ENCODE measurements at regions not wholly inside any gene's neighbourhood (a gene's known extent, or its start where the extent isn't known, plus 50 kb on each side); places are given as distances from the start of the nearest gene placed in this dataset.

GRCh38 chr5:54637654-54638053 lies 120.1 kb downstream of the SNX18 start:
- Histone ChIP-seq H3K4me1 (ENCODE audit: insufficient read depth, low read length, poor library complexity, severe bottlenecking) (peaks cover 12% of the 10 kb centered on the region), H3K9me2 (replicated peaks; ENCODE audit: low read depth, low read length) (no peaks in the 10 kb centered on the region), H3K4me2 (ENCODE audit: low read depth, low read length, poor library complexity, severe bottlenecking) (no peak overlapping the region), H3K9me3 (ENCODE audit: insufficient read depth, low read depth, low read length) (no peaks in the 10 kb centered on the region), H3K79me2 (ENCODE audit: insufficient read depth, low read length) (no peaks in the 10 kb centered on the region), H3K27me3 (ENCODE audit: insufficient read depth, low read length, poor library complexity, severe bottlenecking) (no peaks in the 10 kb centered on the region), H3K9ac (ENCODE audit: low read depth, low read length, poor library complexity, severe bottlenecking) (no peak overlapping the region), H3K4me3 (ENCODE audit: low read length, poor library complexity, severe bottlenecking) (no peak overlapping the region), H4K20me1 (ENCODE audit: insufficient read depth, low read length, poor library complexity, severe bottlenecking) (no peaks in the 10 kb centered on the region), H2AFZ (ENCODE audit: low read length) (peak overlapping the region; percentile 47; the same call in 1 of the 2 replicates), H3F3A (ENCODE audit: low read depth) (no peaks in the 10 kb centered on the region), H3K36me3 (ENCODE audit: insufficient read depth, low read length) (no peaks in the 10 kb centered on the region)
- TF ChIP-seq EZH2phosphoT487 (IDR thresholded peaks at IDR 0.05; ENCODE audit: borderline replicate concordance), result no peak

- Histone ChIP-seq H3K4me1 (ENCODE audit: insufficient read depth, low read length, poor library complexity, severe bottlenecking) (peaks cover 12% of the 10 kb centered on the region), H3F3A (ENCODE audit: low read depth) (no peaks in the 10 kb centered on the region), H3K36me3 (ENCODE audit: insufficient read depth, low read length) (no peaks in the 10 kb centered on the region), H3K27me3 (ENCODE audit: insufficient read depth, low read length, poor library complexity, severe bottlenecking) (no peaks in the 10 kb centered on the region), H4K20me1 (ENCODE audit: insufficient read depth, low read length, poor library complexity, severe bottlenecking) (no peaks in the 10 kb centered on the region), H3K9ac (ENCODE audit: low read depth, low read length, poor library complexity, severe bottlenecking) (no peak overlapping the region), H2AFZ (ENCODE audit: low read length) (no peak overlapping the region), H3K79me2 (ENCODE audit: insufficient read depth, low read length) (no peaks in the 10 kb centered on the region), H3K9me2 (replicated peaks; ENCODE audit: low read depth, low read length) (no peaks in the 10 kb centered on the region), H3K4me2 (ENCODE audit: low read depth, low read length, poor library complexity, severe bottlenecking) (no peak overlapping the region), H3K4me3 (ENCODE audit: low read length, poor library complexity, severe bottlenecking) (no peak overlapping the region), H3K9me3 (ENCODE audit: insufficient read depth, low read depth, low read length) (no peaks in the 10 kb centered on the region)
- TF ChIP-seq EZH2phosphoT487 (IDR thresholded peaks at IDR 0.05; ENCODE audit: borderline replicate concordance) (no peak), CTCF (conservative IDR thresholded peaks at IDR 0.05; ENCODE audit: low read length) (no peak)
Measured at GRCh38 chr5:54634089-54634488, 116.5 kb downstream of the SNX18 start.

GRCh38 chr5:54632131-54632701 lies 114.7 kb downstream of the SNX18 start:
- H2AFZ ChIP-seq (ENCODE audit: low read length), result no peak overlapping the region
- H3K9ac ChIP-seq (ENCODE audit: low read depth, low read length, poor library complexity, severe bottlenecking), result no peak overlapping the region
- H3K27me3 ChIP-seq (ENCODE audit: insufficient read depth, low read length, poor library complexity, severe bottlenecking), result no peaks in the 10 kb centered on the region
- no peak overlapping the region for H3K4me3 ChIP-seq (ENCODE audit: low read length, poor library complexity, severe bottlenecking)
- no peak overlapping the region for H3K4me2 ChIP-seq (ENCODE audit: low read depth, low read length, poor library complexity, severe bottlenecking)
- H3F3A ChIP-seq (ENCODE audit: low read depth), result no peaks in the 10 kb centered on the region
- H4K20me1 ChIP-seq (ENCODE audit: insufficient read depth, low read length, poor library complexity, severe bottlenecking), result no peaks in the 10 kb centered on the region
- H3K9me2 ChIP-seq (replicated peaks; ENCODE audit: low read depth, low read length), result no peaks in the 10 kb centered on the region
- no peaks in the 10 kb centered on the region for H3K79me2 ChIP-seq (ENCODE audit: insufficient read depth, low read length)
- H3K9me3 ChIP-seq (ENCODE audit: insufficient read depth, low read depth, low read length), result no peaks in the 10 kb centered on the region
- H3K4me1 ChIP-seq (ENCODE audit: insufficient read depth, low read length, poor library complexity, severe bottlenecking), result no peaks in the 10 kb centered on the region
- H3K36me3 ChIP-seq (ENCODE audit: insufficient read depth, low read length), result no peaks in the 10 kb centered on the region
- TF ChIP-seq EZH2phosphoT487 (IDR thresholded peaks at IDR 0.05; ENCODE audit: borderline replicate concordance), result no peak
- TF ChIP-seq CTCF (conservative IDR thresholded peaks at IDR 0.05; ENCODE audit: low read length), result no peak

- Histone ChIP-seq H3K9ac (ENCODE audit: low read depth, low read length, poor library complexity, severe bottlenecking) (no peak overlapping the region), H3K9me2 (replicated peaks; ENCODE audit: low read depth, low read length) (no peaks in the 10 kb centered on the region), H4K20me1 (ENCODE audit: insufficient read depth, low read length, poor library complexity, severe bottlenecking) (no peaks in the 10 kb centered on the region), H3K27me3 (ENCODE audit: insufficient read depth, low read length, poor library complexity, severe bottlenecking) (no peaks in the 10 kb centered on the region), H3K9me3 (ENCODE audit: insufficient read depth, low read depth, low read length) (no peaks in the 10 kb centered on the region), H3F3A (ENCODE audit: low read depth) (no peaks in the 10 kb centered on the region), H3K79me2 (ENCODE audit: insufficient read depth, low read length) (no peaks in the 10 kb centered on the region), H3K4me2 (ENCODE audit: low read depth, low read length, poor library complexity, severe bottlenecking) (no peak overlapping the region), H3K4me1 (ENCODE audit: insufficient read depth, low read length, poor library complexity, severe bottlenecking) (no peaks in the 10 kb centered on the region), H3K36me3 (ENCODE audit: insufficient read depth, low read length) (no peaks in the 10 kb centered on the region), H2AFZ (ENCODE audit: low read length) (no peak overlapping the region), H3K4me3 (ENCODE audit: low read length, poor library complexity, severe bottlenecking) (no peak overlapping the region)
- TF ChIP-seq CTCF (conservative IDR thresholded peaks at IDR 0.05; ENCODE audit: low read length), result no peak
- no peak for TF ChIP-seq EZH2phosphoT487 (IDR thresholded peaks at IDR 0.05; ENCODE audit: borderline replicate concordance)
Measured at GRCh38 chr5:54630738-54631359, 113.3 kb downstream of the SNX18 start.

All from Loucy (cell line).